WTC11 (cell line): ENCODE measurements at regions not wholly inside any gene's neighbourhood (a gene's known extent, or its start where the extent isn't known, plus 50 kb on each side); places are given as distances from the start of the nearest gene placed in this dataset.

ENCODE experiments used
- ATAC-seq: fragments of 200-7000 bp; cut with Tn5 transposase; 2 replicates; pipeline ENCODE4 v1.10.0; 2021; ENCODE audit warnings: mild to moderate bottlenecking, moderate library complexity
- CTCF ChIA-PET: fragments of 300-600 bp; sonication (Branson Sonifier 250); formaldehyde crosslinking; loops from one replicate; lab custom pipeline; 2021; ENCODE audit warnings: antibody characterized with exemption; lab: Charles Lee
- POLR2A ChIA-PET: fragments of 350-600 bp; sonication (Branson Sonifier 250); formaldehyde crosslinking; loops from one replicate; lab custom pipeline; 2021; ENCODE audit warnings: antibody characterized with exemption; lab: Charles Lee
- DNase-seq: peaks from one replicate; pipeline ENCODE4 v3.0.0; 2021; ENCODE audit warnings: low spot score
- H3K27ac Mint-ChIP-seq: 2 replicates; pipeline ENCODE4 v1.8.0; 2021; ENCODE audit warnings: mixed read lengths
- H3K27me3 Mint-ChIP-seq: 2 replicates; pipeline ENCODE4 v1.8.0; 2021; ENCODE audit warnings: low read depth, mild to moderate bottlenecking, moderate library complexity, mixed read lengths
- H3K36me3 Mint-ChIP-seq: 2 replicates; pipeline ENCODE4 v1.8.0; 2021; ENCODE audit warnings: mixed read lengths
- H3K4me1 Mint-ChIP-seq: 2 replicates; pipeline ENCODE4 v1.8.0; 2022; ENCODE audit warnings: mixed read lengths
- H3K4me3 Mint-ChIP-seq: 2 replicates; pipeline ENCODE4 v1.8.0; 2021; ENCODE audit warnings: mild to moderate bottlenecking, moderate library complexity, mixed read lengths
- H3K9me3 Mint-ChIP-seq: 2 replicates; pipeline ENCODE4 v1.8.0; 2021; ENCODE audit warnings: mixed read lengths
- FOXJ3 ChIP-seq: sonication (generic); formaldehyde crosslinking; IDR thresholded peaks from 2 replicates; pipeline ENCODE4 v1.9.0; 2021; ENCODE audit warnings: missing genetic modification reagents, mild to moderate bottlenecking, borderline replicate concordance
- GRHL2 ChIP-seq: fragments of 250-450 bp; sonication (Bioruptor Pico); IDR thresholded peaks from 2 replicates; pipeline ENCODE4 v1.8.0; 2022; ENCODE audit warnings: mild to moderate bottlenecking, moderate library complexity; ENCODE audit not compliant: insufficient replicate concordance, severe bottlenecking
- IRF2 ChIP-seq: sonication (generic); formaldehyde crosslinking; IDR thresholded peaks from 2 replicates; pipeline ENCODE4 v1.8.0; 2022; ENCODE audit warnings: low read depth, missing genetic modification reagents, borderline replicate concordance
- JUN ChIP-seq: sonication (generic); formaldehyde crosslinking; IDR thresholded peaks from 2 replicates; pipeline ENCODE4 v1.8.0; 2023; ENCODE audit warnings: mild to moderate bottlenecking, missing genetic modification reagents
- MXD4 ChIP-seq: fragments of 250-450 bp; sonication (Bioruptor Pico); IDR thresholded peaks from 2 replicates; pipeline ENCODE4 v1.8.0; 2021; ENCODE audit warnings: mild to moderate bottlenecking, moderate library complexity, borderline replicate concordance
- NR2C2 ChIP-seq: sonication (generic); formaldehyde crosslinking; IDR thresholded peaks from 2 replicates; pipeline ENCODE4 v1.8.0; 2022; ENCODE audit warnings: mild to moderate bottlenecking, missing genetic modification reagents
- ZNF121 ChIP-seq: sonication (generic); formaldehyde crosslinking; IDR thresholded peaks from 2 replicates; pipeline ENCODE4 v1.8.0; 2023; ENCODE audit warnings: missing genetic modification reagents
- ZNF416 ChIP-seq: fragments of 250-450 bp; sonication (Bioruptor Pico); IDR thresholded peaks from 2 replicates; pipeline ENCODE4 v1.9.0; 2021; ENCODE audit warnings: mild to moderate bottlenecking, inconsistent platforms
- TF ChIP-seq, protein P1 (sequence below): sonication (generic); formaldehyde crosslinking; IDR thresholded peaks from 2 replicates; pipeline ENCODE4 v1.8.1; 2022; ENCODE audit warnings: mild to moderate bottlenecking, missing genetic modification reagents, moderate library complexity, borderline replicate concordance
- TF ChIP-seq, protein P2 (sequence below): sonication (generic); formaldehyde crosslinking; conservative IDR thresholded peaks from 2 replicates; pipeline ENCODE4 v1.8.1; 2023; ENCODE audit warnings: mild to moderate bottlenecking, low read depth, missing genetic modification reagents, moderate library complexity
- TF ChIP-seq, protein P3 (sequence below): sonication (generic); formaldehyde crosslinking; IDR thresholded peaks from 2 replicates; pipeline ENCODE4 v1.8.1; 2022; ENCODE audit warnings: low read depth, missing genetic modification reagents, borderline replicate concordance
- TF ChIP-seq, protein P4 (sequence below): fragments of 250-450 bp; sonication (Bioruptor Pico); IDR thresholded peaks from 2 replicates; pipeline ENCODE4 v2.1.2; 2022; ENCODE audit warnings: mild to moderate bottlenecking, moderate library complexity
- TF ChIP-seq, protein P5 (sequence below): sonication (generic); formaldehyde crosslinking; IDR thresholded peaks from 2 replicates; pipeline ENCODE4 v1.8.0; 2022; ENCODE audit warnings: mild to moderate bottlenecking, missing genetic modification reagents
- TF ChIP-seq, protein P6 (sequence below): fragments of 250-450 bp; sonication (Bioruptor Pico); IDR thresholded peaks from 2 replicates; pipeline ENCODE4 v1.9.0; 2021; ENCODE audit warnings: mild to moderate bottlenecking
- TF ChIP-seq, protein P7 (sequence below): sonication (generic); formaldehyde crosslinking; IDR thresholded peaks from 2 replicates; pipeline ENCODE4 v1.8.1; 2022; ENCODE audit warnings: mild to moderate bottlenecking, moderate library complexity, missing genetic modification reagents

DNA sequence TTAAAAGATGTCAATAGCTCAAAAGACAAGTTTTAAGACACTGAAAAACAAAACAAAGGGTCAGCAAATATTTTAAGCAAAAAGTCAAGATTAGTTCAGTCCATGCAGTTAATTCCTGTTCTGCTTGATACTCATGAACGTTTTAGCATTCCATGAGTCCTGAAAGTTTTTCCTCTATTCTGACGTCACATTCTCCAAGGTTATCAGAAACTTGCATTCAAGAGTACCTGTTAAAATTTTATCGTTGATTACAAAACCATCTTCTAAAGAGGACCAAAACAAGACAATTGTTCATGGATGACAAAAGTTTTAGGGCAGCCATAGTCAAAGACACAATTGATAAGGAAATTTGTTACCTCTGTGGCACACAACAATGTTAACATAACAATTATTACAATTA is 52.5 kb upstream of the VOPP1 start:
- no peak for TF ChIP-seq ZNF416 (CRISPR knock-in tag)
- TF ChIP-seq, protein P1, sequence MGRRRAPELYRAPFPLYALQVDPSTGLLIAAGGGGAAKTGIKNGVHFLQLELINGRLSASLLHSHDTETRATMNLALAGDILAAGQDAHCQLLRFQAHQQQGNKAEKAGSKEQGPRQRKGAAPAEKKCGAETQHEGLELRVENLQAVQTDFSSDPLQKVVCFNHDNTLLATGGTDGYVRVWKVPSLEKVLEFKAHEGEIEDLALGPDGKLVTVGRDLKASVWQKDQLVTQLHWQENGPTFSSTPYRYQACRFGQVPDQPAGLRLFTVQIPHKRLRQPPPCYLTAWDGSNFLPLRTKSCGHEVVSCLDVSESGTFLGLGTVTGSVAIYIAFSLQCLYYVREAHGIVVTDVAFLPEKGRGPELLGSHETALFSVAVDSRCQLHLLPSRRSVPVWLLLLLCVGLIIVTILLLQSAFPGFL (CRISPR knock-in tag) = no peak
- no peak for TF ChIP-seq FOXJ3
- TF ChIP-seq, protein P2, sequence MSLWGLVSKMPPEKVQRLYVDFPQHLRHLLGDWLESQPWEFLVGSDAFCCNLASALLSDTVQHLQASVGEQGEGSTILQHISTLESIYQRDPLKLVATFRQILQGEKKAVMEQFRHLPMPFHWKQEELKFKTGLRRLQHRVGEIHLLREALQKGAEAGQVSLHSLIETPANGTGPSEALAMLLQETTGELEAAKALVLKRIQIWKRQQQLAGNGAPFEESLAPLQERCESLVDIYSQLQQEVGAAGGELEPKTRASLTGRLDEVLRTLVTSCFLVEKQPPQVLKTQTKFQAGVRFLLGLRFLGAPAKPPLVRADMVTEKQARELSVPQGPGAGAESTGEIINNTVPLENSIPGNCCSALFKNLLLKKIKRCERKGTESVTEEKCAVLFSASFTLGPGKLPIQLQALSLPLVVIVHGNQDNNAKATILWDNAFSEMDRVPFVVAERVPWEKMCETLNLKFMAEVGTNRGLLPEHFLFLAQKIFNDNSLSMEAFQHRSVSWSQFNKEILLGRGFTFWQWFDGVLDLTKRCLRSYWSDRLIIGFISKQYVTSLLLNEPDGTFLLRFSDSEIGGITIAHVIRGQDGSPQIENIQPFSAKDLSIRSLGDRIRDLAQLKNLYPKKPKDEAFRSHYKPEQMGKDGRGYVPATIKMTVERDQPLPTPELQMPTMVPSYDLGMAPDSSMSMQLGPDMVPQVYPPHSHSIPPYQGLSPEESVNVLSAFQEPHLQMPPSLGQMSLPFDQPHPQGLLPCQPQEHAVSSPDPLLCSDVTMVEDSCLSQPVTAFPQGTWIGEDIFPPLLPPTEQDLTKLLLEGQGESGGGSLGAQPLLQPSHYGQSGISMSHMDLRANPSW (CRISPR knock-in tag) = no peak
- TF ChIP-seq IRF2 (CRISPR knock-in tag) = no peak
- no peak for TF ChIP-seq GRHL2 (CRISPR knock-in tag)
- no peak for TF ChIP-seq MXD4 (CRISPR knock-in tag)
- TF ChIP-seq, protein P3, sequence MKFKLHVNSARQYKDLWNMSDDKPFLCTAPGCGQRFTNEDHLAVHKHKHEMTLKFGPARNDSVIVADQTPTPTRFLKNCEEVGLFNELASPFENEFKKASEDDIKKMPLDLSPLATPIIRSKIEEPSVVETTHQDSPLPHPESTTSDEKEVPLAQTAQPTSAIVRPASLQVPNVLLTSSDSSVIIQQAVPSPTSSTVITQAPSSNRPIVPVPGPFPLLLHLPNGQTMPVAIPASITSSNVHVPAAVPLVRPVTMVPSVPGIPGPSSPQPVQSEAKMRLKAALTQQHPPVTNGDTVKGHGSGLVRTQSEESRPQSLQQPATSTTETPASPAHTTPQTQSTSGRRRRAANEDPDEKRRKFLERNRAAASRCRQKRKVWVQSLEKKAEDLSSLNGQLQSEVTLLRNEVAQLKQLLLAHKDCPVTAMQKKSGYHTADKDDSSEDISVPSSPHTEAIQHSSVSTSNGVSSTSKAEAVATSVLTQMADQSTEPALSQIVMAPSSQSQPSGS (CRISPR knock-in tag) = no peak
- TF ChIP-seq NR2C2 (CRISPR knock-in tag) = no peak
- TF ChIP-seq, protein P4, sequence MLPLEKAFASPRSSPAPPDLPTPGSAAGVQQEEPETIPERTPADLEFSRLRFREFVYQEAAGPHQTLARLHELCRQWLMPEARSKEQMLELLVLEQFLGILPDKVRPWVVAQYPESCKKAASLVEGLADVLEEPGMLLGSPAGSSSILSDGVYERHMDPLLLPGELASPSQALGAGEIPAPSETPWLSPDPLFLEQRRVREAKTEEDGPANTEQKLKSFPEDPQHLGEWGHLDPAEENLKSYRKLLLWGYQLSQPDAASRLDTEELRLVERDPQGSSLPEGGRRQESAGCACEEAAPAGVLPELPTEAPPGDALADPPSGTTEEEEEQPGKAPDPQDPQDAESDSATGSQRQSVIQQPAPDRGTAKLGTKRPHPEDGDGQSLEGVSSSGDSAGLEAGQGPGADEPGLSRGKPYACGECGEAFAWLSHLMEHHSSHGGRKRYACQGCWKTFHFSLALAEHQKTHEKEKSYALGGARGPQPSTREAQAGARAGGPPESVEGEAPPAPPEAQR (CRISPR knock-in tag) = no peak
- H3K4me1 Mint-ChIP-seq = no peaks in the 10 kb centered on the region
- peaks cover 40% of the 10 kb centered on the region for H3K36me3 Mint-ChIP-seq
- H3K27ac Mint-ChIP-seq = no peak overlapping the region
- peaks cover 22% of the 10 kb centered on the region for H3K27me3 Mint-ChIP-seq
- POLR2A ChIA-PET = no interaction called here
- ATAC-seq (no peak), DNase-seq (no peak)
- CTCF ChIA-PET = no interaction called here
- H3K9me3 Mint-ChIP-seq = peaks cover 69% of the 10 kb centered on the region
- H3K4me3 Mint-ChIP-seq = no peak overlapping the region

DNA sequence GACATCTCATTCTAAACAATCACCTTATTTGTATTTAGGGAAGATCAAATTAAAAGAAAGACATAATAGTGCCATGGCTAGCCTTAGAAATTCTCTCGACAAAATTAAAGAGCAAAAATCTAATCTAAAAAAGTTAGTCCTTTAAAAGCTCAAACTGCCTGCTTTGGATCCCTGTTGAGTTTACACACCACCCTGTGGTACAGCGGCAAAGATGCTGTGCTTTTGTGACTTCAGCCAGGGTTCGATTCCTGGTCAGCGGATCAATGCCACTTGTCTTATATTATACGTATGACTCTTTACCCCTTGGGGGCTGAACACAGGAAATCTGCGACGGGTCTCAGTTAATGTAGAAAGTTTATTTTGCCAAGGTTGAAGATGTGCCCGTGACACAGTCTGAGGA is 51.3 kb upstream of the VOPP1 start:
- H3K4me3 Mint-ChIP-seq = no peak overlapping the region
- DNase-seq (no peak), ATAC-seq (no peak)
- peaks cover 45% of the 10 kb centered on the region for H3K36me3 Mint-ChIP-seq
- H3K4me1 Mint-ChIP-seq = no peaks in the 10 kb centered on the region
- no peak overlapping the region for H3K27ac Mint-ChIP-seq
- ChIA-PET POLR2A (no interaction called here), CTCF (no interaction called here)
- peaks cover 69% of the 10 kb centered on the region for H3K9me3 Mint-ChIP-seq
- peaks cover 23% of the 10 kb centered on the region for H3K27me3 Mint-ChIP-seq
- no peak for TF ChIP-seq ZNF121 (CRISPR knock-in tag)

DNA sequence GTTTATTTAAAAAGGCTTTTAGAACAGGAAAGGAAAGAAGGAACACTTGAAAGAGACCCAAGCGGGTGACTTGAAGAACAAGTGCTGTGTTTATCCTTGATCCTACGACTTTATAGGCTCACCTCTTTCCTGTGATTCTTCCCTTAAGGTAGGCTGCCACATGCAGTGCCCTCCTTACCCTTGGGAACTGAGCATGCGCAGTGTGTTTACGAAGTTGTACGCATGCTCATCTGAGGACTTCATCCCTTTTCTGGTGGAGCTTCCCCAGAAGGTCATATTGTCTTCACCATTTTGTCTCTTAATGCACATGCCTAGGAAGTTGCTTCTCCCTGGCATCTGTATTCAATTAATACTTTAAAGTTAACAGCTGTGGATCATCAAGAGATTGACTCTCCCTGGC is 49.9 kb upstream of the VOPP1 start:
- POLR2A ChIA-PET = no interaction called here
- no peak overlapping the region for H3K4me3 Mint-ChIP-seq
- DNase-seq (no peak), ATAC-seq (no peak)
- CTCF ChIA-PET = no interaction called here
- peaks cover 30% of the 10 kb centered on the region for H3K27me3 Mint-ChIP-seq
- H3K27ac Mint-ChIP-seq = no peak overlapping the region
- H3K36me3 Mint-ChIP-seq = peaks cover 51% of the 10 kb centered on the region
- TF ChIP-seq JUN (no peak), GRHL2 (CRISPR knock-in tag) (no peak)
- TF ChIP-seq, protein P5, sequence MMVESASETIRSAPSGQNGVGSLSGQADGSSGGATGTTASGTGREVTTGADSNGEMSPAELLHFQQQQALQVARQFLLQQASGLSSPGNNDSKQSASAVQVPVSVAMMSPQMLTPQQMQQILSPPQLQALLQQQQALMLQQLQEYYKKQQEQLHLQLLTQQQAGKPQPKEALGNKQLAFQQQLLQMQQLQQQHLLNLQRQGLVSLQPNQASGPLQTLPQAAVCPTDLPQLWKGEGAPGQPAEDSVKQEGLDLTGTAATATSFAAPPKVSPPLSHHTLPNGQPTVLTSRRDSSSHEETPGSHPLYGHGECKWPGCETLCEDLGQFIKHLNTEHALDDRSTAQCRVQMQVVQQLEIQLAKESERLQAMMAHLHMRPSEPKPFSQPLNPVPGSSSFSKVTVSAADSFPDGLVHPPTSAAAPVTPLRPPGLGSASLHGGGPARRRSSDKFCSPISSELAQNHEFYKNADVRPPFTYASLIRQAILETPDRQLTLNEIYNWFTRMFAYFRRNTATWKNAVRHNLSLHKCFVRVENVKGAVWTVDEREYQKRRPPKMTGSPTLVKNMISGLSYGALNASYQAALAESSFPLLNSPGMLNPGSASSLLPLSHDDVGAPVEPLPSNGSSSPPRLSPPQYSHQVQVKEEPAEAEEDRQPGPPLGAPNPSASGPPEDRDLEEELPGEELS (CRISPR knock-in tag) = no peak
- TF ChIP-seq, protein P6, sequence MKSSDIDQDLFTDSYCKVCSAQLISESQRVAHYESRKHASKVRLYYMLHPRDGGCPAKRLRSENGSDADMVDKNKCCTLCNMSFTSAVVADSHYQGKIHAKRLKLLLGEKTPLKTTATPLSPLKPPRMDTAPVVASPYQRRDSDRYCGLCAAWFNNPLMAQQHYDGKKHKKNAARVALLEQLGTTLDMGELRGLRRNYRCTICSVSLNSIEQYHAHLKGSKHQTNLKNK (CRISPR knock-in tag) = no peak
- TF ChIP-seq, protein P7, sequence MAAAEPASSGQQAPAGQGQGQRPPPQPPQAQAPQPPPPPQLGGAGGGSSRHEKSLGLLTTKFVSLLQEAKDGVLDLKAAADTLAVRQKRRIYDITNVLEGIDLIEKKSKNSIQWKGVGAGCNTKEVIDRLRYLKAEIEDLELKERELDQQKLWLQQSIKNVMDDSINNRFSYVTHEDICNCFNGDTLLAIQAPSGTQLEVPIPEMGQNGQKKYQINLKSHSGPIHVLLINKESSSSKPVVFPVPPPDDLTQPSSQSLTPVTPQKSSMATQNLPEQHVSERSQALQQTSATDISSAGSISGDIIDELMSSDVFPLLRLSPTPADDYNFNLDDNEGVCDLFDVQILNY (CRISPR knock-in tag) = no peak
- TF ChIP-seq, all 79 proteins: peak for 0
- peaks cover 76% of the 10 kb centered on the region for H3K9me3 Mint-ChIP-seq
- H3K4me1 Mint-ChIP-seq = no peaks in the 10 kb centered on the region
